SK-N-SH (cell line): ENCODE measurements at regions not wholly inside any gene's neighbourhood (a gene's known extent, or its start where the extent isn't known, plus 50 kb on each side); places are given as distances from the start of the nearest gene placed in this dataset.

Experiments
- CTCF ChIA-PET: fragments of 300-600, 350-600 bp; formaldehyde crosslinking; extraction: SDS; loops from one replicate; lab custom pipeline; 2021; lab: Yijun Ruan, JAX
- POLR2A ChIA-PET: fragments of 350-600 bp; sonication (Branson Sonifier 250); formaldehyde crosslinking; extraction: SDS; loops from one replicate; lab custom pipeline; 2020; ENCODE audit warnings: antibody characterized with exemption, inconsistent platforms; lab: Yijun Ruan, JAX
- DNase-seq: peaks from one replicate; pipeline ENCODE4 v3.0.0; 2012
- H2AFZ ChIP-seq: fragments of 200-600 bp; sonication (generic); 2 replicates; pipeline ENCODE4 v1.8.1; 2016; ENCODE audit warnings: antibody characterized with exemption, mild to moderate bottlenecking, low read depth
- H3F3A ChIP-seq: fragments of 200-600 bp; sonication (generic); replicated peaks from 2 replicates; pipeline ENCODE3; 2016; ENCODE audit warnings: antibody characterized with exemption, mild to moderate bottlenecking; ENCODE audit not compliant: insufficient read depth
- H3K27ac ChIP-seq, 2 experiments: fragments of 200-500 bp in 1 of 2; fragments of 200-600 bp in 1 of 2; sonication (Bioruptor generic) in 1 of 2; sonication (generic), shearing (Covaris generic) in 1 of 2; 2 replicates each; pipeline versions ENCODE4 v1.5.1 to v1.6.1; 2014 to 2016; ENCODE audit warnings: low read depth in 2 of 2, inconsistent platforms in 1 of 2, low read length in 1 of 2, mild to moderate bottlenecking in 1 of 2, mixed read lengths in 1 of 2
- H3K27me3 ChIP-seq: fragments of 200-600 bp; sonication (generic), shearing (Covaris generic); 2 replicates; pipeline ENCODE4 v1.6.1; 2016; ENCODE audit warnings: mixed run types; ENCODE audit not compliant: insufficient read depth
- H3K36me3 ChIP-seq, 2 experiments: fragments of 200-500 bp in 1 of 2; fragments of 200-600 bp in 1 of 2; sonication (Bioruptor generic) in 1 of 2; sonication (generic) in 1 of 2; replicated peaks in 1 of 2; 2 replicates each; pipeline versions ENCODE3 to v1.5.1; 2014 to 2016; ENCODE audit warnings: low read length in 1 of 2, mild to moderate bottlenecking in 1 of 2; ENCODE audit not compliant: insufficient read depth in 2 of 2, control insufficient read depth in 1 of 2
- H3K4me1 ChIP-seq, 2 experiments: fragments of 200-500 bp in 1 of 2; fragments of 200-600 bp in 1 of 2; sonication (Bioruptor generic) in 1 of 2; sonication (generic), shearing (Covaris generic) in 1 of 2; 2 replicates each; pipeline versions ENCODE4 v1.5.1 to v1.6.1; 2014 to 2016; ENCODE audit warnings: low read depth in 1 of 2, low read length in 1 of 2, mixed run types in 1 of 2; ENCODE audit not compliant: insufficient read depth in 2 of 2, control insufficient read depth in 1 of 2
- H3K4me2 ChIP-seq: fragments of 200-600 bp; sonication (generic), shearing (Covaris generic); 2 replicates; pipeline ENCODE4 v1.6.1; 2017; ENCODE audit warnings: mixed run types
- H3K4me3 ChIP-seq, 2 experiments: fragments of 200-500 bp in 1 of 2; fragments of 200-600 bp in 1 of 2; sonication (Bioruptor generic) in 1 of 2; sonication (generic), shearing (Covaris generic) in 1 of 2; 2 replicates each; pipeline versions ENCODE4 v1.5.1 to v1.8.1; 2014 to 2016; ENCODE audit warnings: low read depth in 2 of 2, inconsistent platforms in 1 of 2, low read length in 1 of 2, mild to moderate bottlenecking in 1 of 2, mixed read lengths in 1 of 2, moderate library complexity in 1 of 2
- H3K79me2 ChIP-seq: fragments of 200-600 bp; sonication (generic); 2 replicates; pipeline ENCODE4 v1.8.1; 2017; ENCODE audit warnings: mild to moderate bottlenecking; ENCODE audit not compliant: insufficient read depth
- H3K9ac ChIP-seq: fragments of 200-600 bp; sonication (generic); 2 replicates; pipeline ENCODE4 v1.6.1; 2017; ENCODE audit warnings: mixed run types
- H3K9me2 ChIP-seq: fragments of 200-600 bp; sonication (generic); 2 replicates; pipeline ENCODE4 v1.6.1; 2017; ENCODE audit warnings: mixed run types
- H3K9me3 ChIP-seq: fragments of 200-600 bp; sonication (generic); 2 replicates; pipeline ENCODE4 v1.6.1; 2017; ENCODE audit warnings: mixed run types, mild to moderate bottlenecking, moderate library complexity
- H4K20me1 ChIP-seq: fragments of 200-600 bp; sonication (generic); 2 replicates; pipeline ENCODE4 v1.6.1; 2017; ENCODE audit warnings: mild to moderate bottlenecking, mixed run types; ENCODE audit not compliant: insufficient read depth
- EP300 ChIP-seq, 2 experiments: IDR thresholded peaks; 2 replicates each; pipeline versions ENCODE4 v1.4.0 to v1.6.1; 2012; ENCODE audit warnings: borderline replicate concordance in 1 of 2, low read depth in 1 of 2, low read length in 1 of 2
- EZH2phosphoT487 ChIP-seq: fragments of 200-600 bp; sonication (generic); IDR thresholded peaks from 2 replicates; pipeline ENCODE4 v1.6.1; 2017; ENCODE audit warnings: low read depth, mixed run types, mild to moderate bottlenecking, antibody characterized with exemption, moderate library complexity, borderline replicate concordance
- FOXM1 ChIP-seq: IDR thresholded peaks from 2 replicates; pipeline ENCODE4 v1.4.0; 2012; ENCODE audit warnings: low read depth, mild to moderate bottlenecking
- GABPA ChIP-seq: IDR thresholded peaks from 2 replicates; pipeline ENCODE4 v1.4.0; 2012; ENCODE audit warnings: low read depth, mild to moderate bottlenecking
- GATA2 ChIP-seq: sonication (generic); formaldehyde crosslinking; IDR thresholded peaks from 2 replicates; pipeline ENCODE4 v1.5.0; 2020; ENCODE audit warnings: mild to moderate bottlenecking, missing genetic modification reagents
- IRF3 ChIP-seq: fragments of 150-350 bp; IDR thresholded peaks from 2 replicates; pipeline ENCODE4 v1.6.1; 2016; ENCODE audit warnings: mild to moderate bottlenecking, low read depth, low read length
- MXI1 ChIP-seq: IDR thresholded peaks from 2 replicates; pipeline ENCODE4 v1.6.1; 2012; ENCODE audit warnings: mild to moderate bottlenecking, low read depth, low read length, improper control_type of control experiment
- NFIC ChIP-seq: IDR thresholded peaks from 2 replicates; pipeline ENCODE4 v1.4.0; 2012; ENCODE audit warnings: borderline replicate concordance
- NRF1 ChIP-seq: IDR thresholded peaks from 2 replicates; pipeline ENCODE4 v1.6.1; 2012; ENCODE audit warnings: low read depth, mild to moderate bottlenecking, low read length
- PBX3 ChIP-seq: IDR thresholded peaks from 2 replicates; pipeline ENCODE4; 2012
- RAD21 ChIP-seq: IDR thresholded peaks from 2 replicates; pipeline ENCODE4 v1.6.1; 2012; ENCODE audit warnings: mild to moderate bottlenecking, low read length
- RFX5 ChIP-seq: IDR thresholded peaks from 2 replicates; pipeline ENCODE4 v1.6.1; 2012; ENCODE audit warnings: mild to moderate bottlenecking, improper control_type of control experiment, low read length
- RXRA ChIP-seq: IDR thresholded peaks from 2 replicates; pipeline ENCODE4 v1.4.0; 2012; ENCODE audit warnings: low read depth, mild to moderate bottlenecking, borderline replicate concordance
- TAF1 ChIP-seq: IDR thresholded peaks from 2 replicates; pipeline ENCODE4 v1.6.1; 2012; ENCODE audit warnings: low read depth, mild to moderate bottlenecking, low read length, moderate library complexity, borderline replicate concordance
- TCF12 ChIP-seq: IDR thresholded peaks from 2 replicates; pipeline ENCODE4 v1.4.0; 2012
- USF2 ChIP-seq: fragments of 150-350 bp; IDR thresholded peaks from 2 replicates; pipeline ENCODE4 v1.6.1; 2017; ENCODE audit warnings: antibody characterized with exemption, low read length, low read depth, borderline replicate concordance
- YY1 ChIP-seq: IDR thresholded peaks from 2 replicates; pipeline ENCODE4 v1.4.0; 2012; ENCODE audit warnings: low read depth, mild to moderate bottlenecking
- WGBS: methylation state at CpG from one replicate; pipeline ENCODE4 v1.1.6; 2017; ENCODE audit warnings: low lambda C conversion rate; 5-methylcytosine and 5-hydroxymethylcytosine counted together

- DNase-seq, result no peak
- no peaks in the 10 kb centered on the region; the same call in 1 of the 2 replicates for H3K79me2 ChIP-seq
- H3K9me2 ChIP-seq, result no peaks in the 10 kb centered on the region
- H3K4me1 ChIP-seq, result no peaks in the 10 kb centered on the region
- no peak overlapping the region for H3K4me2 ChIP-seq
- WGBS, result 26% methylated on average over 1 of the region's 1 CpG
- CTCF ChIA-PET, result no interaction called here
- no peak overlapping the region for H2AFZ ChIP-seq
- TF ChIP-seq PBX3 (no peak), YY1 (no peak), IRF3 (no peak), TCF12 (no peak), MXI1 (no peak), TAF1 (no peak), NRF1 (no peak), FOXM1 (no peak), EP300 (IDR thresholded peaks at IDR 0.05; ENCODE audit: borderline replicate concordance in 1 of 2, low read depth in 1 of 2, low read length in 1 of 2) (no peak), NFIC (no peak), USF2 (no peak), RXRA (no peak), GATA2 (CRISPR knock-in tag) (no peak)
- H3K36me3 ChIP-seq, result no peaks in the 10 kb centered on the region
- no peaks in the 10 kb centered on the region for H3K9me3 ChIP-seq
- H4K20me1 ChIP-seq, result no peaks in the 10 kb centered on the region
- no peak overlapping the region for H3K4me3 ChIP-seq
- H3F3A ChIP-seq, result no peaks in the 10 kb centered on the region
- POLR2A ChIA-PET, result no interaction called here
- no peak overlapping the region for H3K27ac ChIP-seq
- peaks cover 22% of the 10 kb centered on the region; the same call in 1 of the 2 replicates for H3K27me3 ChIP-seq
- no peak overlapping the region for H3K9ac ChIP-seq
These were observed 164.5 kb upstream of the AHR start for GRCh38 chr7:17133977-17134376.

GRCh38 chr7:17134786-17135185 is 163.7 kb upstream of the AHR start:
- H3K4me3 ChIP-seq, result no peak overlapping the region
- no peaks in the 10 kb centered on the region for H4K20me1 ChIP-seq
- no peaks in the 10 kb centered on the region for H3F3A ChIP-seq
- H3K27me3 ChIP-seq, result peaks cover 18% of the 10 kb centered on the region; the same call in 1 of the 2 replicates
- H3K9ac ChIP-seq, result no peak overlapping the region
- no peak overlapping the region for H2AFZ ChIP-seq
- H3K79me2 ChIP-seq, result no peaks in the 10 kb centered on the region; the same call in 1 of the 2 replicates
- no peak for TF ChIP-seq EZH2phosphoT487
- TF ChIP-seq RXRA, result no peak
- no peak for TF ChIP-seq RFX5
- TF ChIP-seq GABPA, result no peak
- TF ChIP-seq RAD21, result no peak
- no peak for TF ChIP-seq FOXM1
- no peak overlapping the region for H3K4me2 ChIP-seq
- no peaks in the 10 kb centered on the region for H3K36me3 ChIP-seq
- no peaks in the 10 kb centered on the region for H3K9me3 ChIP-seq
- no peaks in the 10 kb centered on the region for H3K4me1 ChIP-seq
- H3K9me2 ChIP-seq, result no peaks in the 10 kb centered on the region
- POLR2A ChIA-PET, result no interaction called here
- 27% methylated on average over 1 of the region's 1 CpG for WGBS
- H3K27ac ChIP-seq, result no peak overlapping the region
- no peak for DNase-seq
- CTCF ChIA-PET, result no interaction called here
